ENCODE measurements at regions not wholly inside any gene's neighbourhood (a gene's known extent, or its start where the extent isn't known, plus 50 kb on each side); places are given as distances from the start of the nearest gene placed in this dataset.

DNA sequence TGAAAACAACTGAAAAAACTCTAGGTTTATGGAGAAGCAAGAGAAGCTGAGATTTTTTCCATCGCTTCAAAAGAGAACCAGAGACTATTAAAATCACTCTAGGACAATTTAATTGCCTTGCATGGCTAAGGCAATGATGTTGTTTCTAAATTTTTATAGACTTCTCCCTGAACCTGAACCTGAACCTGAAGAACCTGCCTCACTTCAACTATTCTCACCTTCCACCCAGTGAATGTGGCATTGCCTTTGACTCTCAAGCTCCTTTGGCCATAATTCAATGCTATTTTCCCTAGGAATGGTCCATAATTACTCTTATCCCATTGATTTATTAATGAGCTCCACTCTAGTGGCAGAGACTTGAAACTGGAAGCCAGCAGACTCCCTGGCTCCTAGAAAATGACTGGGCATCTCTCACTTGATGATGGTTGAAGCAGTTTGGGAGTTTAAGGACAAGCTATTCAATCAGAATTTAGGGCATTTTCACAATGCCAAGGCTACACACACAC is 303.8 kb upstream of the UBE2E3 start:
- H3K27me3 ChIP-seq (replicated peaks; ENCODE audit: insufficient read depth, low read depth, low read length, poor library complexity): no peaks in the 10 kb centered on the region
- TF ChIP-seq CTCF (conservative IDR thresholded peaks at IDR 0.05; ENCODE audit: low read depth, low read length) (no peak), EZH2 (IDR thresholded peaks at IDR 0.05; ENCODE audit: borderline replicate concordance, low read depth, low read length, poor library complexity, severe bottlenecking) (no peak)
- no peaks in the 10 kb centered on the region for H3K9me3 ChIP-seq (ENCODE audit: low read depth, low read length, poor library complexity, severe bottlenecking)
- no peaks in the 10 kb centered on the region for H3K4me1 ChIP-seq (ENCODE audit: insufficient read depth, low read length, poor library complexity, severe bottlenecking)
- H3K4me3 ChIP-seq (ENCODE audit: low read depth, low read length, poor library complexity, severe bottlenecking): no peak overlapping the region
- BruUV-seq (replicated peaks): no TSS peak
- H3K27ac ChIP-seq (ENCODE audit: low read depth, low read length, poor library complexity, severe bottlenecking): no peak overlapping the region
- H3K36me3 ChIP-seq (ENCODE audit: insufficient read depth, low read length, poor library complexity, severe bottlenecking): no peaks in the 10 kb centered on the region
- no peak for DNase-seq (ENCODE audit: low spot score)
- CTCF ChIA-PET: no interaction called here
- POLR2A ChIA-PET (ENCODE audit: low non-redundant PET): no interaction called here
- intact Hi-C loops (cut with micrococcal nuclease; ENCODE audit: unreplicated experiment): no loop called here

DNA sequence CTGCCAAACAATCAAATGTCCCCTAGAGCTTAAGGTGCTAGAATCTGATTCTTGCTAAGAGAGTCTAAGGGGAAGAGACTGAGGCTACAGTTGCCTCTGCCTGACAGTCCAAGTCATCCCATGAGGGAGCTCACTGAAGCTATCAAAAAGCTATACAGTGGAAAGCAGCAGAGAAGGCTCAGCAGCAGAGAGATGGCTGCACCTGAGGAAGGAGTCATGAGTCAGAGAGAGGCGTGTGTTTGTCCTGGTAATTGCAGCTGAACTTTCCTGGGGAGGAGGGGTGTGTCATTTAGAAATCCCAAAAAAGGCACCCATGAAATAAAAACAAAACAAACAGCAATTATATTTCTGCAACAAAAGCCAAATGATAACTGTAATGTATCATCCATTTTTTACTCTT is 305.2 kb upstream of the UBE2E3 start:
- no TSS peak for BruUV-seq (replicated peaks)
- TF ChIP-seq CTCF (conservative IDR thresholded peaks at IDR 0.05; ENCODE audit: low read depth, low read length): no peak
- TF ChIP-seq EZH2 (IDR thresholded peaks at IDR 0.05; ENCODE audit: borderline replicate concordance, low read depth, low read length, poor library complexity, severe bottlenecking): no peak
- Histone ChIP-seq H3K27ac (ENCODE audit: low read depth, low read length, poor library complexity, severe bottlenecking) (no peak overlapping the region), H3K9me3 (ENCODE audit: low read depth, low read length, poor library complexity, severe bottlenecking) (no peaks in the 10 kb centered on the region), H3K36me3 (ENCODE audit: insufficient read depth, low read length, poor library complexity, severe bottlenecking) (no peaks in the 10 kb centered on the region), H3K27me3 (replicated peaks; ENCODE audit: insufficient read depth, low read depth, low read length, poor library complexity) (no peaks in the 10 kb centered on the region), H3K4me1 (ENCODE audit: insufficient read depth, low read length, poor library complexity, severe bottlenecking) (no peaks in the 10 kb centered on the region), H3K4me3 (ENCODE audit: low read depth, low read length, poor library complexity, severe bottlenecking) (no peak overlapping the region)
- no peak for DNase-seq (ENCODE audit: low spot score)
- ChIA-PET POLR2A (ENCODE audit: low non-redundant PET) (no interaction called here), CTCF (no interaction called here)
- intact Hi-C loops (cut with micrococcal nuclease; ENCODE audit: unreplicated experiment): no loop called here

GRCh38 chr2:180672377-180672776 is 308.0 kb upstream of the UBE2E3 start:
- Histone ChIP-seq H3K36me3 (ENCODE audit: insufficient read depth, low read length, poor library complexity, severe bottlenecking) (no peaks in the 10 kb centered on the region), H3K4me1 (ENCODE audit: insufficient read depth, low read length, poor library complexity, severe bottlenecking) (no peaks in the 10 kb centered on the region), H3K27ac (ENCODE audit: low read depth, low read length, poor library complexity, severe bottlenecking) (no peak overlapping the region), H3K9me3 (ENCODE audit: low read depth, low read length, poor library complexity, severe bottlenecking) (no peaks in the 10 kb centered on the region), H3K4me3 (ENCODE audit: low read depth, low read length, poor library complexity, severe bottlenecking) (no peak overlapping the region), H3K27me3 (replicated peaks; ENCODE audit: insufficient read depth, low read depth, low read length, poor library complexity) (no peaks in the 10 kb centered on the region)
- ChIA-PET POLR2A (ENCODE audit: low non-redundant PET) (no interaction called here), CTCF (no interaction called here)
- no peak for DNase-seq (ENCODE audit: low spot score)
- no TSS peak for BruUV-seq (replicated peaks)
- intact Hi-C loops (cut with micrococcal nuclease; ENCODE audit: unreplicated experiment): no loop called here
- TF ChIP-seq CTCF (conservative IDR thresholded peaks at IDR 0.05; ENCODE audit: low read depth, low read length) (no peak), EZH2 (IDR thresholded peaks at IDR 0.05; ENCODE audit: borderline replicate concordance, low read depth, low read length, poor library complexity, severe bottlenecking) (no peak)

All from A673 (cell line).